HEK293 (cell line): ENCODE measurements at regions not wholly inside any gene's neighbourhood (a gene's known extent, or its start where the extent isn't known, plus 50 kb on each side); places are given as distances from the start of the nearest gene placed in this dataset.
A peak's percentile ranks its signal among the peaks of the same experiment; 100 is the strongest.

Source experiments
- CTCF ChIA-PET: fragments of 350-600 bp; formaldehyde crosslinking; extraction: SDS; loops from one replicate; lab custom pipeline; 2021; ENCODE audit warnings: antibody characterized with exemption; lab: Yijun Ruan, JAX
- POLR2A ChIA-PET: fragments of 300-600 bp; formaldehyde crosslinking; extraction: SDS; loops from one replicate; lab custom pipeline; 2020; ENCODE audit warnings: antibody characterized with exemption, inconsistent platforms; lab: Yijun Ruan, JAX
- H3K27ac ChIP-seq: fragments of 200-500 bp; sonication (Bioruptor generic); 2 replicates; pipeline ENCODE4 v1.5.1; 2014; ENCODE audit warnings: low read depth, low read length, control low read depth, inconsistent platforms; ENCODE audit errors: extremely low read depth
- H3K36me3 ChIP-seq, 2 experiments: fragments of 200-500 bp in 1 of 2; sonication (Bioruptor generic) in 1 of 2; 1 replicate in 1 of 2; 2 replicates in 1 of 2; pipeline ENCODE4 v1.5.1; 2014 to 2017; ENCODE audit warnings: inconsistent platforms in 2 of 2, low read length in 2 of 2; ENCODE audit not compliant: control insufficient read depth in 2 of 2, insufficient read depth in 1 of 2
- H3K4me1 ChIP-seq: fragments of 200-500 bp; sonication (Bioruptor generic); 2 replicates; pipeline ENCODE4 v1.5.1; 2014; ENCODE audit warnings: mild to moderate bottlenecking, low read length, inconsistent platforms; ENCODE audit not compliant: control insufficient read depth, insufficient read depth
- H3K4me3 ChIP-seq: 2 replicates; pipeline ENCODE4 v1.5.1; 2011; ENCODE audit warnings: low read depth, mild to moderate bottlenecking, control low read depth, low read length, moderate library complexity
- H3K9me3 ChIP-seq: fragments of 200-500 bp; sonication (Bioruptor generic); 2 replicates; pipeline ENCODE4 v1.5.1; 2014; ENCODE audit warnings: low read depth, low read length, inconsistent platforms; ENCODE audit not compliant: control insufficient read depth, insufficient read depth
- BCL11A ChIP-seq: fragments of 450-650 bp; formaldehyde crosslinking; IDR thresholded peaks from 2 replicates; pipeline ENCODE4 v1.5.1; 2016; ENCODE audit warnings: low read depth, missing biosample characterization, missing genetic modification characterization
- KLF8 ChIP-seq: fragments of 450-650 bp; formaldehyde crosslinking; IDR thresholded peaks from 2 replicates; pipeline ENCODE4 v1.5.1; 2016; ENCODE audit warnings: missing biosample characterization, missing genetic modification characterization
- MZF1 ChIP-seq: fragments of 450-650 bp; formaldehyde crosslinking; IDR thresholded peaks from 2 replicates; pipeline ENCODE4 v1.5.1; 2017; ENCODE audit warnings: missing biosample characterization, missing genetic modification characterization, borderline replicate concordance
- PRDM10 ChIP-seq: fragments of 450-650 bp; formaldehyde crosslinking; IDR thresholded peaks from 2 replicates; pipeline ENCODE4 v1.5.1; 2016; ENCODE audit warnings: missing biosample characterization, missing genetic modification characterization
- ZBTB11 ChIP-seq: fragments of 450-650 bp; formaldehyde crosslinking; conservative IDR thresholded peaks from 2 replicates; pipeline ENCODE4 v1.5.1; 2016; ENCODE audit warnings: low read depth, missing biosample characterization, missing genetic modification characterization
- ZIC2 ChIP-seq: fragments of 450-650 bp; formaldehyde crosslinking; IDR thresholded peaks from 2 replicates; pipeline ENCODE4 v1.5.1; 2016; ENCODE audit warnings: missing biosample characterization, missing genetic modification characterization
- ZNF133 ChIP-seq: fragments of 450-650 bp; formaldehyde crosslinking; IDR thresholded peaks from 2 replicates; pipeline ENCODE4 v1.5.1; 2016; ENCODE audit warnings: missing biosample characterization, missing genetic modification characterization
- ZNF16 ChIP-seq: fragments of 450-650 bp; formaldehyde crosslinking; IDR thresholded peaks from 2 replicates; pipeline ENCODE4 v1.5.1; 2016; ENCODE audit warnings: low read depth, missing biosample characterization, missing genetic modification characterization
- ZNF221 ChIP-seq: fragments of 450-650 bp; formaldehyde crosslinking; IDR thresholded peaks from 2 replicates; pipeline ENCODE4 v1.5.1; 2017; ENCODE audit warnings: missing biosample characterization, missing genetic modification characterization, borderline replicate concordance
- ZNF23 ChIP-seq: fragments of 450-650 bp; formaldehyde crosslinking; IDR thresholded peaks from 2 replicates; pipeline ENCODE4 v1.5.1; 2016; ENCODE audit warnings: missing biosample characterization, missing genetic modification characterization, borderline replicate concordance
- ZNF24 ChIP-seq: fragments of 450-650 bp; formaldehyde crosslinking; IDR thresholded peaks from 2 replicates; pipeline ENCODE4 v1.5.1; 2016; ENCODE audit warnings: missing biosample characterization, missing genetic modification characterization
- ZNF248 ChIP-seq: fragments of 450-650 bp; formaldehyde crosslinking; IDR thresholded peaks from 2 replicates; pipeline ENCODE4 v1.5.1; 2017; ENCODE audit warnings: missing biosample characterization, missing genetic modification characterization
- ZNF324 ChIP-seq: fragments of 450-650 bp; formaldehyde crosslinking; IDR thresholded peaks from 2 replicates; pipeline ENCODE4 v1.5.1; 2016; ENCODE audit warnings: missing biosample characterization, missing genetic modification characterization
- ZNF335 ChIP-seq: fragments of 450-650 bp; formaldehyde crosslinking; conservative IDR thresholded peaks from 2 replicates; pipeline ENCODE4 v1.5.1; 2016; ENCODE audit warnings: missing biosample characterization, missing genetic modification characterization
- ZNF341 ChIP-seq: fragments of 450-650 bp; formaldehyde crosslinking; IDR thresholded peaks from 2 replicates; pipeline ENCODE4; 2016; ENCODE audit warnings: low read depth, missing biosample characterization, missing genetic modification characterization
- ZNF37A ChIP-seq: fragments of 450-650 bp; IDR thresholded peaks from 2 replicates; pipeline ENCODE4 v1.5.1; 2018; ENCODE audit warnings: missing biosample characterization, missing genetic modification characterization
- ZNF530 ChIP-seq: fragments of 450-650 bp; formaldehyde crosslinking; IDR thresholded peaks from 2 replicates; pipeline ENCODE4 v1.5.1; 2016; ENCODE audit warnings: low read depth, missing biosample characterization, missing genetic modification characterization
- ZNF621 ChIP-seq: fragments of 450-650 bp; formaldehyde crosslinking; IDR thresholded peaks from 2 replicates; pipeline ENCODE4 v1.5.1; 2017; ENCODE audit warnings: missing biosample characterization, missing genetic modification characterization
- ZNF624 ChIP-seq: fragments of 450-650 bp; formaldehyde crosslinking; IDR thresholded peaks from 2 replicates; pipeline ENCODE4 v1.5.1; 2017; ENCODE audit warnings: missing biosample characterization, missing genetic modification characterization
- ZNF654 ChIP-seq: fragments of 450-650 bp; formaldehyde crosslinking; IDR thresholded peaks from 2 replicates; pipeline ENCODE4 v1.5.1; 2016; ENCODE audit warnings: low read depth, missing biosample characterization, missing genetic modification characterization
- ZNF660 ChIP-seq: fragments of 450-650 bp; IDR thresholded peaks from 2 replicates; pipeline ENCODE4 v1.5.1; 2018; ENCODE audit warnings: missing biosample characterization, mild to moderate bottlenecking, missing genetic modification characterization
- ZNF76 ChIP-seq: fragments of 450-650 bp; formaldehyde crosslinking; IDR thresholded peaks from 2 replicates; pipeline ENCODE4; 2016; ENCODE audit warnings: low read depth, missing biosample characterization, missing genetic modification characterization, borderline replicate concordance
- ZNF837 ChIP-seq: fragments of 450-650 bp; formaldehyde crosslinking; IDR thresholded peaks from 2 replicates; pipeline ENCODE4 v1.5.1; 2016; ENCODE audit warnings: missing biosample characterization, missing genetic modification characterization
- ZNF843 ChIP-seq: fragments of 450-650 bp; formaldehyde crosslinking; IDR thresholded peaks from 2 replicates; pipeline ENCODE4 v1.5.1; 2016; ENCODE audit warnings: missing biosample characterization, missing genetic modification characterization
- ZSCAN18 ChIP-seq: fragments of 450-650 bp; formaldehyde crosslinking; IDR thresholded peaks from 2 replicates; pipeline ENCODE4 v1.5.1; 2016; ENCODE audit warnings: missing biosample characterization, missing genetic modification characterization

- peak; percentile 17; the same call in 1 of the 2 replicates for TF ChIP-seq ZNF530
- TF ChIP-seq ZNF76, result no peak
Measured at GRCh38 chr3:6105187-6105586, 755.7 kb upstream of the GRM7 start (continued).

- CTCF ChIA-PET, result no interaction called here
- Histone ChIP-seq H3K27ac (no peak overlapping the region), H3K9me3 (no peaks in the 10 kb centered on the region), H3K4me3 (no peak overlapping the region), H3K4me1 (no peaks in the 10 kb centered on the region), H3K36me3 (no peaks in the 10 kb centered on the region)
- POLR2A ChIA-PET, result no interaction called here
- TF ChIP-seq ZNF837 (no peak), ZNF660 (tag by site-specific recombination) (no peak), BCL11A (tag by site-specific recombination) (no peak), ZNF624 (tag by site-specific recombination) (no peak)
Measured at GRCh38 chr3:6108957-6109356, 752.0 kb upstream of the GRM7 start.

GRCh38 chr3:6110451-6110850 lies 750.5 kb upstream of the GRM7 start:
- ChIA-PET CTCF (interaction anchor here (0.7 kb wide), 1 partner anchor 825 kb away, joined by 3 read pairs; no protein-coding TSS in a partner anchor), POLR2A (no interaction called here)
- Histone ChIP-seq H3K9me3 (no peaks in the 10 kb centered on the region), H3K4me1 (no peaks in the 10 kb centered on the region), H3K4me3 (no peak overlapping the region), H3K36me3 (no peaks in the 10 kb centered on the region), H3K27ac (no peak overlapping the region)
- no peak for TF ChIP-seq PRDM10 (tag by site-specific recombination)
- TF ChIP-seq ZNF837, result no peak
- TF ChIP-seq ZNF654 (tag by site-specific recombination), result no peak
- TF ChIP-seq ZNF248, result no peak
- TF ChIP-seq ZSCAN18, result no peak
- no peak for TF ChIP-seq ZNF37A (tag by site-specific recombination)
- TF ChIP-seq KLF8 (tag by site-specific recombination), result no peak
- TF ChIP-seq ZNF621 (tag by site-specific recombination), result no peak
- no peak for TF ChIP-seq ZIC2 (tag by site-specific recombination)
- TF ChIP-seq ZNF335 (tag by site-specific recombination), result no peak
- TF ChIP-seq ZBTB11 (tag by site-specific recombination), result no peak
- no peak for TF ChIP-seq ZNF23 (tag by site-specific recombination)
- TF ChIP-seq ZNF324 (tag by site-specific recombination), result no peak
- no peak for TF ChIP-seq MZF1 (tag by site-specific recombination)
- TF ChIP-seq ZNF843 (tag by site-specific recombination), result no peak
- no peak for TF ChIP-seq ZNF133 (tag by site-specific recombination)
- no peak for TF ChIP-seq ZNF221
- no peak for TF ChIP-seq ZNF24
- no peak for TF ChIP-seq ZNF341 (tag by site-specific recombination)
- no peak for TF ChIP-seq ZNF16
